Neural crest cell (in vitro differentiated cells): ENCODE measurements at regions not wholly inside any gene's neighbourhood (a gene's known extent, or its start where the extent isn't known, plus 50 kb on each side); places are given as distances from the start of the nearest gene placed in this dataset.

ENCODE experiments used
- DNase-seq: peaks from one replicate; pipeline ENCODE4 v3.0.0; 2021; ENCODE audit warnings: low read depth, mixed read lengths, low spot score
- H3K27ac Mint-ChIP-seq: one replicate; pipeline ENCODE4 v1.8.0; 2021; ENCODE audit warnings: mild to moderate bottlenecking, mixed read lengths; ENCODE audit not compliant: unreplicated experiment
- H3K27me3 Mint-ChIP-seq: 2 replicates; pipeline ENCODE4 v1.8.0; 2021; ENCODE audit warnings: low read depth, mild to moderate bottlenecking, mixed read lengths
- H3K36me3 Mint-ChIP-seq: 2 replicates; pipeline ENCODE4 v1.8.0; 2021; ENCODE audit warnings: low read depth, mild to moderate bottlenecking, mixed read lengths
- H3K4me1 Mint-ChIP-seq: 2 replicates; pipeline ENCODE4 v1.8.0; 2021; ENCODE audit warnings: mixed read lengths
- H3K4me3 Mint-ChIP-seq: one replicate; pipeline ENCODE4 v1.8.0; 2021; ENCODE audit warnings: mild to moderate bottlenecking, mixed read lengths
- H3K9me3 Mint-ChIP-seq: 2 replicates; pipeline ENCODE4 v1.8.0; 2021; ENCODE audit warnings: mixed read lengths
- CTCF ChIP-seq: fragments of 200-600 bp; sonication (generic); conservative IDR thresholded peaks from 2 replicates; pipeline ENCODE4 v1.5.0; 2021; ENCODE audit warnings: antibody characterized with exemption, mild to moderate bottlenecking

- TF ChIP-seq CTCF: no peak
- Mint-ChIP-seq H3K4me1 (no peaks in the 10 kb centered on the region), H3K27me3 (no peaks in the 10 kb centered on the region), H3K36me3 (no peaks in the 10 kb centered on the region), H3K4me3 (no peak overlapping the region), H3K9me3 (no peaks in the 10 kb centered on the region), H3K27ac (no peak overlapping the region)
- no peak for DNase-seq
These were observed 980.8 kb upstream of the CTNND2 start for GRCh38 chr5:12885018-12885417.

- no peaks in the 10 kb centered on the region for H3K36me3 Mint-ChIP-seq
- TF ChIP-seq CTCF: no peak
- H3K9me3 Mint-ChIP-seq: no peaks in the 10 kb centered on the region
- H3K4me1 Mint-ChIP-seq: no peaks in the 10 kb centered on the region
- no peak for DNase-seq
- H3K27ac Mint-ChIP-seq: no peak overlapping the region
- no peak overlapping the region for H3K4me3 Mint-ChIP-seq
- H3K27me3 Mint-ChIP-seq: no peaks in the 10 kb centered on the region
These were observed 979.1 kb upstream of the CTNND2 start for GRCh38 chr5:12883395-12883794.

- DNase-seq: no peak
- no peaks in the 10 kb centered on the region for H3K27me3 Mint-ChIP-seq
- H3K27ac Mint-ChIP-seq: no peak overlapping the region
- H3K9me3 Mint-ChIP-seq: peaks cover 5% of the 10 kb centered on the region
- H3K4me3 Mint-ChIP-seq: no peak overlapping the region
- H3K4me1 Mint-ChIP-seq: no peaks in the 10 kb centered on the region
- no peak for TF ChIP-seq CTCF
- no peaks in the 10 kb centered on the region for H3K36me3 Mint-ChIP-seq
These were observed 972.5 kb upstream of the CTNND2 start for GRCh38 chr5:12876541-12877298.

GRCh38 chr5:12870872-12871539 lies 966.8 kb upstream of the CTNND2 start:
- no peak for TF ChIP-seq CTCF
- H3K4me1 Mint-ChIP-seq: no peaks in the 10 kb centered on the region
- no peaks in the 10 kb centered on the region for H3K9me3 Mint-ChIP-seq
- H3K27ac Mint-ChIP-seq: no peak overlapping the region
- H3K36me3 Mint-ChIP-seq: no peaks in the 10 kb centered on the region
- no peaks in the 10 kb centered on the region for H3K27me3 Mint-ChIP-seq
- H3K4me3 Mint-ChIP-seq: no peak overlapping the region
- no peak for DNase-seq

- no peak for DNase-seq
- Mint-ChIP-seq H3K4me3 (no peak overlapping the region), H3K27ac (no peak overlapping the region), H3K9me3 (no peaks in the 10 kb centered on the region), H3K27me3 (peaks cover 3% of the 10 kb centered on the region), H3K36me3 (no peaks in the 10 kb centered on the region), H3K4me1 (no peaks in the 10 kb centered on the region)
- TF ChIP-seq CTCF: no peak
These were observed 961.3 kb upstream of the CTNND2 start for GRCh38 chr5:12865529-12865928.
